ENCODE measurements at regions not wholly inside any gene's neighbourhood (a gene's known extent, or its start where the extent isn't known, plus 50 kb on each side); places are given as distances from the start of the nearest gene placed in this dataset.
A peak's percentile ranks its signal among the peaks of the same experiment; 100 is the strongest.

DNA sequence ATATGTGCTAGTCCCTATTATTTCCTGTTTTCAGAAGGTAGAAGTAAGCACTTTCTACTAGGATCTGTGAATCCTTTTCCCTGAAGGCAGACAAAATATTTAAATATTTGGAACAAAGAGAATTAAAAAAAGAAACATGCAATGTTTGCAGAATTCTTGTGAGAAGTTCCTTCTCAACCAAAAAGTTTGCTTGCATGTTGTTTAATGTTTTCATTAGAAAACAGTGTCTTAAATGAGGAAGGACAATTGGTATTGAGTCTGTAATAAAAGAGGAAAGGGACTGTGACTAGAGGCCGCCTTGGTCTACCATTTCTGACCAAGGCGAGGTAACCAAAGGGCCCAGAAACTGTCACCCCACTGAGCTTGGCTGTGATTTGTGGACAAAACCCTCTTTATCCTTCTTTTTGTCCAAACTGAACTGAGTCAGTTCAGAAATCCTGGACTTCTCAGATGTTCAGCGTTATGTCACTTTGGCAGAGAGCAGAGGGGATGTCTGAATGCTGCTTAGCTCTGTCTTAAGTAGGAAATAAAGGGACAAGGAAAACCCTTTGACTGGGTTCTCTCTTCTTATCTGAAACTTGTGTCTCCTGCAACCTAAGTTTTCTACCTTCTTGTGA is 129.8 kb upstream of the CPM start:
- DNase-seq (ENCODE audit: low spot score): no peak

DNA sequence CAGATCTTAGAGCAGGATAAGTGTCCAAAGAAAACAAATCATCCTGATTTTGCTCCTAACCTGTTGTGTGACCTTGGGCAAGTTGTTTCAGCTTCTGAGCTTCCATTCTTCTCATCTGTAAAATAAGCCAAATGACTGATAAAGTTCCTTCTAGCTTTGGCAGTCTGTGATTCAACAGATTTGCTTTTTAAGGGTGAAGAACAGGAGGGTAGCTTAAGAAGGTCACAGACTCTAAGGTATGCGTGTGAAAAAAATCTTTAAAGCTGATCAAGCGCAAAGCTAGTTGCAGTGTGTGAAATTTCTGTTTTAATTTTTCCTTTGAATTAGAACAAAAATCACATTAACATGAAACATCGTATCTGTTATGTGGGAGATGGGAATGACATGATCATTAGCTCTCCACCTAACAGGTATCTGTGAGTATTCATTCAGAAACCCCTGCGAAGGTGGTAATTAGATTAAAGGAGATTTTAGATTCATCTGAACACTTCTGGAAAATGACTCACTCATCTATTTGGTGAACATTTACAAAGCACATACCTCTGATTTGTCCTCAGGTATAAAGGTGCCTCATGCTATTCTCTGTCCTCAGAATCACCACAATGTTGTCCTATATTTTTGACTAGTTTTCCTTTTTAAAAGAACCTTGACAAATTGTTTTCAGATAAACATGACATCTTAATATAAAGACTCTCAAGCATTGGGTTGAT is 131.9 kb upstream of the CPM start:
- DNase-seq (ENCODE audit: low spot score): no peak

DNA sequence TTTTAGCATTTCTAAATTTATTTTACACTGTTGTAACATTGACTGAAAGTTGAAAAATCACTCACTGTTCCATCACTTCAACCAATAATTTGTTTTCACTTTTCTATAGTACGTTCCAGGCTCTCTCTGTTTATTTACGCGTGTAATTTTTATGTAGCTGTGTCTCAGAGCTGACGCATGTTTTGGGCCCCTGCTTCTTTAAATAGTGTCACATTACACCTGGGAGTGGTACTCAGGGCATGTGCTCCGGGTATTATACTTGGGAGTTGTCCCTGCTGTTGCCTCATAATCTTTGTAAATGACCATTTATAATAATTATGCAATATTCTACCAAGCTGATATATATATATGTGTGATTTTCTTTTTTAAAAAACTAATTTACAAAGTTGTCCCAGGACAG is 132.8 kb upstream of the CPM start:
- DNase-seq (ENCODE audit: low spot score): no peak

DNA sequence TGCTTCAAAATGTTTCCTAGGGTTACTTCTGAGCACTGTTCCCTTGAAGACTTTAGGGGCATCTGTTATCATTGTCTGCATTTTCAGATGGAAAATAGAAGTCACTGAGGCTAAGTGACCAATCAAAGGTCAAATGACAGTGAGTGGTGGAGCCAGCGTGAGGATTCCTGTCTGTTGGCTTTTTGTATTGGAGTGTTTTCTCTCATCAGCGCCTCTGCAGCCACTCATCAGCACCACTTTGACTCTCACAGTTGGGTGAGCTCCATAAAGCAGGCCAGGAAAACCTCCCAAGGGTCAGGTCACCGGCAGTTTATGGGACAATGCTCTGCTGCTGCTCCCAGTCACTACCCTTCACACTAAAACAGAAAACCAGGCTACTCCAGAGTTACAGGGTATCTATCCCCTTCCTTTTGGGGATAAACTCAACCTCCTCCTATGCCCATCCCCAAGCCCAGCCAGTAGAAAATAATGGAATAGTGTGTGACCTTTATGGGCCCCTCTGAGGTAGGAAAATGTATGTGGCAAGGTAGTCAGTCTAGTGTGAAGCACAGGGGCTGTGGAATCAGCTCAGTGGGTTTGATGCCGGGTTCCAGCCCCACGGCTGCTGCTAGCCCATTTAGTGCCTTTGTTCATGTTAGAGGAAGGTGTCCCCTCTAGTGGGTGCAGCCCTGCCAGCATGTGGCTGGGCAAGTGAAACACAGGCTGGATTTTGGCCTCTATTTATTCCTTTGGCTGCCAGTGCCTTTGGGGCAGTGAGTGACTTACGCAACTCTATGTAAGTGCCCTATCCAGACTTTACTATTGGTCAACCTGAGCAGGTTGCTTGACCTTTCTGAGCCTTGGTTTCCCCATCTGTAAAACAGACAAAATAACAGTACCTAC is 133.8 kb upstream of the CPM start:
- DNase-seq (ENCODE audit: low spot score): no peak

DNA sequence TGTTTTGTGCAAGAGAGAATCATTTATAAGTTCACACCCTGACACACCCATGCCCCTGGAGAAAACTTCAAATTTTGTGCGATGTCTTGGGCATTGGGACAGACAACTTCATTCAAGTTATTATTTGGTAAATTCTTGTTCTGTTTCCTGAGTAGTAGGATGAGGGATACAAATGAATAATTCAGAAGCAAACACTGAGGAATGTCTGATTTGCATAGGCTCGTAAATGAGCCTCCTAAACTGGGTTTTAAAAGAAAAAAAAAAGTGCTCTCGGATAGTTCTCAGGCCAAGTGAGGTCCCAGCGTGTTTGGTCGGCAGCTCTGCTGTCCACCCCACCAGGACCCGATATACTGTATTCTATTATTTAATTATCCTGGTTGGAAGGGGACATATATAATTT is 134.7 kb upstream of the CPM start:
- DNase-seq (ENCODE audit: low spot score): no peak

DNA sequence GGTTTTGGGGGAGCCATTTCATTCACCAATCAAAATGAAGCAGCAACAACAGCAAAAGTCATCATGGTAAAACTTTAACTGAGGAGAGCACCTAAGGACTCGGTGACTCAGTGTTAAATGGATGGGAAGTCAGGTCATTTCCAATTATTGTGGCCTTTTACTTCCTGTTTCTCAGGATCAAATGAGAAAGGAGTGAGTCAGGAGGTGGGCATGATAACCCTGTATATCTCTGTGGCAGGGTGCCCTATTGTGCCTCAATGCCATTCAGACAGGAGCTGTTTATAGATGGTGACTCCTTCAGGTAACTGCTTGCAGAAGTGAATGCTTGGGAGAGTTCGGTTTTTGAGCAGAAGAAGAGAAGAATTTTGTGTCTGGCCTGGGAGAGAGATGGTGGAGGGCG is 135.5 kb upstream of the CPM start:
- no peak for DNase-seq (ENCODE audit: low spot score)

DNA sequence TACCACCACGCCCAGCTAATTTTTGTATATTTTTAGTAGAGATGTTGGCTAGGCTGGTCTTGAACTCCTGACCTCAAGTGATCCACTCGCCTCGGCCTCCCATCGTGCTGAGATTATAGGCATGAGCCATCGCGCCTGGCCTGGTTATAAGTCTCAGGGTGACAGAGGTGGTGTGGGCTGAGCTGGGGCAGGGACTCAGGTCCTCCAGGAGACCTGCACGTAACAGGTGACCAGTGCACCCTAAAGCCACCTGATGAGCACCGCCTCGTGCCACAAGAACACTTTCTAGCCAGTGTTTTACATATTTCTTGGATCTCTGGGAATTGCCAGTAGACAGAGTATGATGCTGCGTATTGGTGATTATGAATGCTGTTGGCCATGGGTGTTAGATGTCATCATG is 136.5 kb upstream of the CPM start:
- no peak for DNase-seq (ENCODE audit: low spot score)

DNA sequence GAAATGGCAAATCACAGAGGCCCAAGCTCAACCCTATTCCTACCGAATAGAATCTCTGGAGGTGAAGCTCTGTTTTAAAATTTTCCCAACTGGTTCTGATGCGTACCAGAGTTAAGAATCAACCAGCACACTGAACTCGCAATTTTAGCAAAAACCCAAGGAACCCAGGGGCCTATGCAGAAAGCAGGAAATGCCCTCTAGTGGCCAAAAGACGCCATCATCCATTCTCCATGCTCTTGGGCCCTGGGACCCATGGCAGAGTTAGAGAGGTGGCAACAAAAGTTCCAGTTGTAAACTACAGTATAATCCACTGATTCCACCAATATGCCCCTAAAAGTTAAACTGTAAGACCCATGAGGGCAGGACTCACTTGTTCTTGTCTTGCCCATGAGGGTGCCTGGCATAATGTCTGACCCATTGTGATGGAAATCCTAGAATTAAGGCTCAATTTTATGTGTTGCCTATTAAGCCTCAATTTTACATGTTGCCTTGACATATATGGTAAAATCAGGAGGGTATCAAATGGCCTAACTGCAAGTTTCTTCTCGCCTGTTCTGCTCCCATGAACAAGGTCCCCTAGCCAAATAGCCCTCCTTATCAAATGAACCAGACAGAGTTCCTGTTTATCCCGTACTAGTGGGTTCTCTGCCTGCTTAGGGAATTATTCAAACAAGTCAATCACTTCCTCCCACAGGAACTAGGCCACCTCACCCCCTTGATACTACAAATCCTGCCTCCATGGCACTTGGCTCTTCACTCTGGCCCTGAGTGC is 137.5 kb upstream of the CPM start:
- DNase-seq (ENCODE audit: low spot score): peak; percentile 84

DNA sequence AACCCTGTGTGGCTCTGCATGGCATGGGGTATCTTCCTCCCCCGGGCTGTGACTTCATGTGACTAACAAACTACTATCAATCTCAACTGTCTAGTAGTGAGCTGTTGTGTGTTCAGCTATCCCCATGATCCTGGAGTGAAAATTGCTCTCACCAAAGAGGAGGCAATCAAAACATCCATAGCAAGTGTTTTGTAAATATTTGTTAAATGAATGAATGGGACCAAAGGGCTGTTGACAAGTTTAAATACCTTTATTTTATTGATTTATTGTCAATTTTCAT is 138.1 kb upstream of the CPM start:
- no peak for DNase-seq (ENCODE audit: low spot score)

DNA sequence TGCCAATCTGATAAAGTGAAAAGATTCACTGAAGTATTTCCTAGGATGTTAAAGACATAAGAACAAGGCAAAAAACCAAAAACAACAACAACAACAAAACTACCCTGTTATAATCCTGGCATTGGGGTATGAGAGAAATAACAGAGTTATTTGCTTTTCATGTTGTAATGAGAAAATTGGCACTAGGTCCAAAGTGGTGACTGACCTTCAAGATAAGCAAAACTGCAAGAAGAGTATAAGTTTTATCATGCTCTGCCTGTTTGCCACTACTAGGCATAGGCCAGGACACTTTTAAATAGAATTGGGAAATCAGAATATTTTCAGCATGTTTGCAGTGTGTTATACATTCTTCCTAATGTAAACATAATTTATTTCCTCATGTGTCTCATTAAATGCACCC is 140.1 kb upstream of the CPM start:
- DNase-seq (ENCODE audit: low spot score): no peak

DNA sequence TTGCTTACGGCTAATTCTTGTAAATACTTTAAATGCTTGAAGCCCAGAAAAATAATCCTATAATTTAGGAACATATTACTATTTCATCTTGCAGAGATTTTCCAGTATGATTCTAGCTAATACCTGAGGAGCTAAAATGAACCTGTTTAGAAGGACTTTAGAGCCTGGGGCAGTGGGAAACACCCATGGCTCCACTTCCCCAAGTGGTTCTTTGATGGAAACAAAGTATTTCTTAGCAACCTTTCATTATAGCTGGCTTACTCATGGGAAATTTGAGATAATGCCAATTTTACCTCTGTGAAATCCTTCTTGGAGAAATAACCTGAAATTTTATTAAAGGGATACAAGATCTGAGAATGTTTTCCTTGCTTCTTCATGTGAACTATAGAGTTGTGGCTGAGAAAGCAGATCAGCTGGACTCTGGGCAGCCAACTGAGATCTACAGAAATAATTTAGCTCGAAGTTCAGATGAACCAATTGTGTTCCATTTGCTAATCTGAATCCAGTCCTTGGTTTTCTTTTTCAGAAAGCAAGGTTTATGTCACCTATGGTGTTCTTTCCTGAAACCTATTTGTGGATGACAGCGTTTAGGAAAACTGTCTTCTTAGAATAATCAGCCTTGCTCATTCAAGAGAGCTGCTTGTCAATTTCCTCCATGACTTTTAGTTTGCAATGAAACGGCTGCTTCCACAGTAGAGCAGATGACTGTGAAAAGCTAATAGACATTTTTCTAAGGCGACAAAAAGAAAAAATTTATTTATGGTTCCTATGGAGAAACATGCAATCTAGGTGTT is 141.8 kb upstream of the CPM start:
- no peak for DNase-seq (ENCODE audit: low spot score)

DNA sequence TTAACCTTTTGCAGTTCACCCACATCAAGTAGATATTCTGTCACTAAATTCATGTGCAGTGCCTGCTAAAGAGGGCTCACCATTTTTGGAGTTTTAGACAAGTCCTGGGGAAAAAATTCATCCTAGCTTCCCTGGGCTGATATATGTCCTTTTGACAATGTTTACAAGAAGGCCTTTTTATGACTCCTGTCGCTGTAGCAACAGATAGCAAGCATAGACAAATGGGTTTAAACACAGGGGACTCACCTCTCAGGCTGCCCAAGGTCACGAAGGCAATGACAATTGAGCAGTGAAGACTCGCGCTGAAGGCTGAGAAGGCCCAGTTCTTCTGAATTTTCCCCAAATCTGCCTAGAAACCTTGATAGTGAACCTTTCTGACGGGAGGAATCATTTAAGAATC is 150.7 kb upstream of the CPM start:
- DNase-seq (ENCODE audit: low spot score): no peak

DNA sequence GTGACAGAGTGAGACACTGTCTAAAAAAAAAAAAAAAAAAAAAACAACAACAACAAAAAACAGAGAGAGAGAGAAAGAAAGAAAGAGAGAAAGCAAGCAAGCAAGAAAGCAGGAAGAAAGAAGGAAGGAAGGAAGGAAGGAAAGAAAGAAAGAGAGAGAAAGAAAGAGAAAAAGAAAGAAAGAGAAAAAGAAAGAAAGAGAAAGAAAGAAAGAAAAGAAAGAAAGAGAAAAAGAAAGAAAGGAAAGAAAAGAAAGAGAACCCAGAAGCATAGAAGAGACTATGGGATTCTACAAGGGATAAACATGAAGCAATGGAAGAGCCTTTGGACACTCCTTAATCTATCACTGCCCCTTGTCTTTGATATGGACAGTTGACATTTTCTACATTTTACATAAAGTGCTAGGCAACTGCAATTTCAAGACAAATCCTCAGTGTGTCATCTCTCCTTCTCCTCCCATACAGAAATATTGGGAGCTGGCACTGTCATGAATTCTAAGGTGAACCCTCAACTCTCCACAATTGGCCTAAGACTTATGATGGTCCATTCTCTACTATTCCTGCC is 151.9 kb upstream of the CPM start:
- no peak for DNase-seq (ENCODE audit: low spot score)

DNA sequence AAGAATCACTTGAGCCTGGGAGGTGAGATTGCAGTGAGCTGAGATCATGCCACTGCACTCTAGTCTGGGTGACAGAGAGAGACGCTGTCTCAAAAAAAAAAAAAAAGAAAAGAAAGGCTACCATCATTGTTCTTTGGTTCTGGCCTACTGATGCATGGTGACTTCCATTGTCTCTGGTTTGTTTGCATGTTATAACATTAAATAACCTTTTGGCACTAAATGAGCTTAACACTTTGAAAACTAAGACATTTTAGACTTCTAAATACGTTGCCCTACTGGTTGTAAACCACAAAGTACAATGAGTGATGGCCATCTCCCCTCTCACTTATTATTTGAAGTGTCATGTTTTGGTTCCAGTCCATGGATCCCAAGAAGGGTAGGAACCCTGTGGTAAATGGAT is 152.9 kb upstream of the CPM start:
- DNase-seq (ENCODE audit: low spot score): no peak

DNA sequence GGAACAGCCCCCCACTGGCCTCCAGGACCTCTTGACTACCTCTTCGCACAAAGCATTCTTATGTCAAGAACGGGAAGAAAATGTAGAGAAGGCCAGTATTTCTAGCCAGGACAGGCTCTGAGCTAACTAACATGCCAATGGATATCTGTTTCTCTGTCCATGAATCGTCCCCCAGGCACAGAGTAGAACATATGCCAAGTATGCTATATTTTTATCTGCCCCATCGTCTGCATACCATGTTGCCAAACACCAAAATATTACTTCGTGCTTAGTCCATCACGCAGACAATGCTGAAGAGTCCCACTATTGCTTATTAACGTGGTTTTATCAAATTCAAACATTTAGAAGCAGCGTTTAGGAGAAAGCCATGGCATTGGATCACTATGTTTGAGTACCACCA is 151.4 kb upstream of the CPSF6 start:
- no peak for DNase-seq (ENCODE audit: low spot score)

DNA sequence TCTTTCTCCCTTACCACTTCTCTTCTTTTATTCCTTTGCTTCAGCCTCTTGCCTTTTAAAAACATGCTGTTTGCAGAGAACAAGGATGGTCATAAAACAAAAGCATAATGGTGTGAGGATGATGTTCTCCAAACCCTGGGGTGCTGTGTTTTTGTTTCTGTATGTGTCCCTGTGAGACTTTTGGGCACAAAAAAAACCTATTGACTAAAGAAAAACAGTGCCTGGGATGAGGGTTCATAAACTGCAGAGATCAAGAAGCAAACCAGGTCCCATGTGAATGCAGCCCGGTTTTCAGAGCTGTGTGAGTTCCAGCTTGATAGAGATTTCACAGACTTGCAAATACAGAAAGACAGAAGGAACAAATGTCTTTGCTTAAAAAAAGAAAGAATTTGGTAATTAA is 148.6 kb upstream of the CPSF6 start:
- DNase-seq (ENCODE audit: low spot score): no peak

DNA sequence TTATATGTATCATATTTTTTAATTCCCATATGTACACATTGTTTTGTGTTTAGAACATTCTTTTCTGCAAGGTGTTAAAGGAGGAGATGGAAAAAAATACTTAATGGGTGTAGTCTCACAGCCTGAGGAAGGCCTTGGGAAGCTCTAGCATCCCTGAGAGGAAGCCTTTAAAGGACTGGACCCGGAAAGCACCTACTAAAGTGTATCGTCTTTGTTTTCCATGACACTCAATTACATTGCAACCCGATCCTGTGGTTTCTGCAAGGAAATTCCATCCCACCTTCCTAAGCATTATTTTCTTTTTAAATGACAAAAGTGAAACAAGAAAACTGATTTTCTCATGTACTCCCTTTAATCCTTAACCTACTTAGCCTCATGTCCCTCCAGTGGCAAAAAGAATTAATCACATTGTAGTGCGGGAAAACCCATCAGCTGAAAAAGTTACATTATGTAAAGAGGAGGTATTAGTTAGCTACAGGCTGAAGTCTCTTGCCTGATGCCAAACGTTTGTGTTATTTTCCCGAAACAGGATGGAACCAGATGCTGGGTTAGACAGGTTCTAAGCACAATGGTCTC is 147.8 kb upstream of the CPSF6 start:
- no peak for DNase-seq (ENCODE audit: low spot score)

DNA sequence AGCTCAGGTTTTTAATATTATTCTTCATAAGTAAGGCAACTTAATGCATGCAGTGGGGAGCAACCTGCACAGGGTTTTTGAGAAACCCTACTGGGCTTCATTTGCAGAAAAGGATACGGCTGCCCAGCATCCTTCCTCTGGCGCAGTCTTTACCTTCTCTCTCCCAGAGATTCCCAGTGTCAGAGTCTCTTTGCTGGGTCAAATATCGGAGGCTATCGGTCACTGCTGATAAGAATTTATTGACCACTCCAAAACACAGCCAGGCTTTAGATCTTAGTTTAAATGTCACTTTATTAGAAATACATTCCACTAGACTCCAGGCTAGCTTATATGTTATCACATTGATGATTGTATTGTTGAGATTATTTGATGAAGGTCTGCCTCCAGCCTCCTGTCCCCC is 147.2 kb upstream of the CPSF6 start:
- no peak for DNase-seq (ENCODE audit: low spot score)

DNA sequence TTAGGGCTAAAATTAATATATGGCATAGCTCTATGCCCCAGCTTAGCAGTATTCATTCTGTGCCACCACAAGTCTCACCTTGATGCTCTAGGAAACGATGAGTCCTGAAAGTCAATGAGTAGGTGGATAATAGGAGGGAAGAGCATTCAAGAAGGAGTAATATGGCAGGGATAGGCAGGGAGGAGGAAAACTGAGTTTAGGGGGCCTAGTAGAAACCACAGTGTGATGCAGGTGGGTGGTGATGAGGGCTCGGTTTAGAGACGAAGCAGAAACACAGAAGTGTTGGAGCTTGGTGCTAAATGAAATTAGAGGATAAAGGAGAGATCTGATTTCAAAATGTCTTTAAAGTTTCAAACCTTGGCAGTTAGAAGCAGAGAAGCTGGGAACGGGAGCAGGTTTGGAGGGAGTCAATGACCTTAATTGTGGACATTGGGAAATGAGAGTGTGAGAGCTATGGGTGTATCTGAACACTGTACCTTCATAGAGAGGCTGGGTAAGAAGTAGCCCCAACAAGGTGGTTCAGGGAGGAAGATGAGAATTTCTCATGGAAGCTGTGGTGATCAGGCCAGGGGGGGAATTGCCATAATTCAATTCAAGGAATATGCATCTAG is 144.7 kb upstream of the CPSF6 start:
- no peak for DNase-seq (ENCODE audit: low spot score)

DNA sequence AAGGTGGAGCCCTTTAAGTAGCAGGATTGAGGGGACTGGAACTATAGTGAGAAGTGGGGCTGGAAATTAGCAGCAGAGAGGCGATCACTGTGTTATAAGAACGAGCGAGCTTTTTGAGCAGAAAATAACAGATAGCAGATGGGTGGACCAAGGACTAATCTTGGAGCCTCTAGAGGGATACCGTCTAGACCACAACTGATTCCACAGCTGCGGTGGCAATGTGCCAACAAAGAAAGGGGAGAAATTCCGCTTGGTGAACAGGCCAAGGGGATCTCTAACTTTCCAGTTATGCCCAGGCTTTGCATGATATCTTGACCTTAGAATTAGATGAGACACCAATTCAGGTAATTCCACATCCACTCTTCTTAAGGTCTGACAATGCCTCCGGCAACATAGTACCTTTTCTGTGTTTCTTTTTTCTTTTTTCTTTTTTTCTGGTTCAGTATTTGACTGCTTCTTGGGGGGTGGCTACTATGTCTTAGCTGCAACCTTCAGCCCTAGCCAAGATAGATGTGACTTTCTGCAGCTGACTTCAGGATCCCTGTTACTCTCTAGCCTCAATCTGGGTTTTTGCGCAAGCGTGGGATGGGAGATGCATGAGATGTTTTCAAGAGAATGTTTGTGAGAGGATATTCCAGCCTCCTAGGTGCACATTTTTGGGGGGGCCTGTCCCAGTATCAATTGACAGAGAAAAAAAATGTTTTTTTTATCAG is 143.4 kb upstream of the CPSF6 start:
- DNase-seq (ENCODE audit: low spot score): peak; percentile 25

Measured in NAMALWA (cell line).